ENCODE measurements at regions not wholly inside any gene's neighbourhood (a gene's known extent, or its start where the extent isn't known, plus 50 kb on each side); places are given as distances from the start of the nearest gene placed in this dataset.

GRCh38 chr4:174100910-174101309 is 182.6 kb downstream of the FBXO8 start:
- TF ChIP-seq CTCF (IDR thresholded peaks at IDR 0.05) (no peak), EP300 (IDR thresholded peaks at IDR 0.05; ENCODE audit: low read depth) (no peak)

Data from transverse colon (tissue), 3 donors.